ENCODE measurements at regions not wholly inside any gene's neighbourhood (a gene's known extent, or its start where the extent isn't known, plus 50 kb on each side); places are given as distances from the start of the nearest gene placed in this dataset.
A peak's percentile ranks its signal among the peaks of the same experiment; 100 is the strongest.

GRCh38 chr12:85441025-85441424 is 161.0 kb downstream of the ALX1 start:
- no peak for TF ChIP-seq CTCF (IDR thresholded peaks at IDR 0.05; ENCODE audit: insufficient read depth, low read length, missing control alignments)
- no peak overlapping the region for H3K4me3 ChIP-seq (ENCODE audit: low read depth, low read length)
- DNase-seq (ENCODE audit: low read depth, low spot score), result no peak
- ChIA-PET CTCF (no interaction called here), POLR2A (no interaction called here)

GRCh38 chr12:85441741-85442140 is 161.7 kb downstream of the ALX1 start:
- DNase-seq (ENCODE audit: low read depth, low spot score), result no peak
- POLR2A ChIA-PET, result no interaction called here
- CTCF ChIA-PET, result interaction anchor here (0.7 to 2.1 kb wide), 3 partner anchors 365 to 567 kb away, joined by 3 to 5 read pairs (median 3); no protein-coding TSS in a partner anchor
- H3K4me3 ChIP-seq (ENCODE audit: low read depth, low read length), result no peak overlapping the region
- TF ChIP-seq CTCF (IDR thresholded peaks at IDR 0.05; ENCODE audit: insufficient read depth, low read length, missing control alignments), result peak; percentile 7

GRCh38 chr12:85445060-85445938 is 165.3 kb downstream of the ALX1 start:
- ChIA-PET CTCF (interaction anchor here (1.0 to 1.7 kb wide), 4 partner anchors 14 to 570 kb away, joined by 3 to 5 read pairs (median 4); no protein-coding TSS in a partner anchor), POLR2A (no interaction called here)
- no peak overlapping the region for H3K4me3 ChIP-seq (ENCODE audit: low read depth, low read length)
- no peak for DNase-seq (ENCODE audit: low read depth, low spot score)
- TF ChIP-seq CTCF (IDR thresholded peaks at IDR 0.05; ENCODE audit: insufficient read depth, low read length, missing control alignments), result no peak

DNA sequence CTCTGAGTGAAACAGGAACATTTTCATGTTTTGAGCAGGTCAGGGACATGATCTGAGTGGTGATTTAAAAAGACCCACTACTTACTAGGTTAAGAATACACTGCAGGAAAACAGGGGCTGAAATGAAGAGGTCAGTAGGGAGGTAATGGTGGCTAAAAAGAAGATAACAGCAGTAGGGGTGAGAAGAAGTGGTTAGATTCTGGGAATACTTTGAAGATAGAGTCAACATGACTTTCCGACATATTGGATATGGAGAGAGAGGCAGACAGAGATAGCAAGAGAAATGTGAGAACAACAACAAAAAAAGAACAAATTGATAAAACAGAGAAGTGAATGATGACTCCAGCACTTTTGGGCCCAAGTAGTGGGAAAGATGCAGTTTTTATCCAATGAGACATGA is 168.0 kb downstream of the ALX1 start:
- POLR2A ChIA-PET, result no interaction called here
- H3K4me3 ChIP-seq (ENCODE audit: low read depth, low read length), result no peak overlapping the region
- CTCF ChIA-PET, result interaction anchor here (0.7 to 2.3 kb wide), 6 partner anchors 11 to 371 kb away, joined by 3 to 13 read pairs (median 4); no protein-coding TSS in a partner anchor
- no peak for TF ChIP-seq CTCF (IDR thresholded peaks at IDR 0.05; ENCODE audit: insufficient read depth, low read length, missing control alignments)
- no peak for DNase-seq (ENCODE audit: low read depth, low spot score)

- POLR2A ChIA-PET, result no interaction called here
- DNase-seq (ENCODE audit: low read depth, low spot score), result no peak
- TF ChIP-seq CTCF (IDR thresholded peaks at IDR 0.05; ENCODE audit: insufficient read depth, low read length, missing control alignments), result peak; percentile 12
- H3K4me3 ChIP-seq (ENCODE audit: low read depth, low read length), result no peak overlapping the region
- CTCF ChIA-PET, result interaction anchor here (0.7 to 2.3 kb wide), 8 partner anchors 10 to 371 kb away, joined by 3 to 13 read pairs (median 4); no protein-coding TSS in a partner anchor
Measured at GRCh38 chr12:85448548-85449139, 168.6 kb downstream of the ALX1 start.

DNA sequence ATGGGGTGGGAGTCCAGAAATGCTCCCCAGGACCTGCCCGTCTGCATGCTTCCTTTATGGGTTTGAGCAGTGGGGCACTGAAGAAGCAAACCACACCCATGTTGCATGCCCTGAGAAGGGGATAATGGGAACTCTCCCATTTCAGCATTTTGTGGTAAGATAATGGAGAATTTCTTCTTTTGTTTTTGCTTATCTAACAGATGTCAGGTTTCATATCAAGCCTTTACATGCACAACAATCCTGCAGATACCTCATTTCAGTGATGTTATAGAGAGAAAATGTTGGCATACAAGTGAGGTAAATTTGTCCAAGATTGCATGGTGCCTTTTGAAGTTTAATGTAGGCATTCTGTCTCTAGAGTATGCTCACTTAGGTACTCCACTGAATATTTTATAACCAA is 177.0 kb downstream of the ALX1 start:
- ChIA-PET CTCF (no interaction called here), POLR2A (no interaction called here)
- TF ChIP-seq CTCF (IDR thresholded peaks at IDR 0.05; ENCODE audit: insufficient read depth, low read length, missing control alignments), result no peak
- DNase-seq (ENCODE audit: low read depth, low spot score), result no peak
- H3K4me3 ChIP-seq (ENCODE audit: low read depth, low read length), result no peak overlapping the region

Measured in AG04449 (cell line).